ENCODE measurements at regions not wholly inside any gene's neighbourhood (a gene's known extent, or its start where the extent isn't known, plus 50 kb on each side); places are given as distances from the start of the nearest gene placed in this dataset.

- Histone ChIP-seq H3K9me3 (no peaks in the 10 kb centered on the region), H3K27me3 (no peaks in the 10 kb centered on the region), H3K4me1 (no peaks in the 10 kb centered on the region), H3K36me3 (no peaks in the 10 kb centered on the region), H3K4me3 (no peak overlapping the region), H3K27ac (no peak overlapping the region)
- no peak for DNase-seq
- TF ChIP-seq CTCF (IDR thresholded peaks at IDR 0.05) = no peak
- no peak for TF ChIP-seq POLR2A (IDR thresholded peaks at IDR 0.05)
Observed at GRCh38 chr2:12196495-12196894, 450.1 kb downstream of the LPIN1 start.

- Histone ChIP-seq H3K4me1 (no peaks in the 10 kb centered on the region), H3K9me3 (no peaks in the 10 kb centered on the region), H3K27ac (no peak overlapping the region), H3K36me3 (no peaks in the 10 kb centered on the region), H3K27me3 (no peaks in the 10 kb centered on the region), H3K4me3 (no peak overlapping the region)
- no peak for DNase-seq
- TF ChIP-seq POLR2A (IDR thresholded peaks at IDR 0.05) = no peak
- TF ChIP-seq CTCF (IDR thresholded peaks at IDR 0.05) = no peak
Observed at GRCh38 chr2:12197133-12197532, 450.7 kb downstream of the LPIN1 start.

- Histone ChIP-seq H3K9me3 (no peaks in the 10 kb centered on the region), H3K4me1 (no peaks in the 10 kb centered on the region), H3K4me3 (no peak overlapping the region), H3K36me3 (no peaks in the 10 kb centered on the region), H3K27me3 (no peaks in the 10 kb centered on the region), H3K27ac (no peak overlapping the region)
- TF ChIP-seq POLR2A (IDR thresholded peaks at IDR 0.05) (no peak), CTCF (IDR thresholded peaks at IDR 0.05) (no peak)
- DNase-seq = no peak
Observed at GRCh38 chr2:12199491-12200211, 453.2 kb downstream of the LPIN1 start.

- no peaks in the 10 kb centered on the region for H3K4me1 ChIP-seq
- no peaks in the 10 kb centered on the region for H3K9me3 ChIP-seq
- no peaks in the 10 kb centered on the region for H3K36me3 ChIP-seq
- TF ChIP-seq POLR2A (IDR thresholded peaks at IDR 0.05) (no peak), CTCF (IDR thresholded peaks at IDR 0.05) (no peak)
- no peak overlapping the region for H3K27ac ChIP-seq
- H3K4me3 ChIP-seq = no peak overlapping the region
- no peaks in the 10 kb centered on the region for H3K27me3 ChIP-seq
- no peak for DNase-seq
Observed at GRCh38 chr2:12201369-12201768, 454.9 kb downstream of the LPIN1 start.

GRCh38 chr2:12202313-12203075 is 456.1 kb downstream of the LPIN1 start:
- DNase-seq = no peak
- no peak overlapping the region for H3K27ac ChIP-seq
- TF ChIP-seq POLR2A (IDR thresholded peaks at IDR 0.05) (no peak), CTCF (IDR thresholded peaks at IDR 0.05) (no peak)

More at GRCh38 chr2:12202313-12203075, 456.1 kb downstream of the LPIN1 start:
- H3K4me1 ChIP-seq = no peaks in the 10 kb centered on the region
- no peaks in the 10 kb centered on the region for H3K9me3 ChIP-seq
- H3K27me3 ChIP-seq = no peaks in the 10 kb centered on the region
- no peaks in the 10 kb centered on the region for H3K36me3 ChIP-seq
- H3K4me3 ChIP-seq = no peak overlapping the region

Data from Peyer's patch (tissue), 4 donors.